H9 (cell line): ENCODE measurements at regions not wholly inside any gene's neighbourhood (a gene's known extent, or its start where the extent isn't known, plus 50 kb on each side); places are given as distances from the start of the nearest gene placed in this dataset.
A peak's percentile ranks its signal among the peaks of the same experiment; 100 is the strongest.

Source experiments
- DNase-seq: peaks from one replicate; pipeline ENCODE4 v3.0.0-alpha.2; 2017
- H2AFZ ChIP-seq: one replicate; pipeline ENCODE4 v1.6.1; 2013; ENCODE audit warnings: mild to moderate bottlenecking, low read length, control low read depth, moderate library complexity
- H2AK5ac ChIP-seq: 2 replicates; pipeline ENCODE4 v1.6.1; 2013; ENCODE audit warnings: low read length, control low read depth, mixed read lengths; ENCODE audit not compliant: insufficient read length
- H2BK120ac ChIP-seq: one replicate; pipeline ENCODE4 v1.6.1; 2013; ENCODE audit warnings: low read depth, mild to moderate bottlenecking, low read length, control low read depth, inconsistent platforms; ENCODE audit not compliant: poor library complexity, severe bottlenecking
- H2BK12ac ChIP-seq: 2 replicates; pipeline ENCODE4 v1.6.1; 2013; ENCODE audit warnings: low read length, control low read depth, mixed read lengths, low read depth; ENCODE audit not compliant: insufficient read length
- H2BK15ac ChIP-seq: 2 replicates; pipeline ENCODE4 v1.6.1; 2013; ENCODE audit warnings: low read depth, low read length, control low read depth
- H2BK20ac ChIP-seq: one replicate; pipeline ENCODE4 v1.6.1; 2013; ENCODE audit warnings: low read depth, mild to moderate bottlenecking, low read length, control low read depth, inconsistent platforms; ENCODE audit not compliant: poor library complexity, severe bottlenecking
- H2BK5ac ChIP-seq: 2 replicates; pipeline ENCODE4 v1.6.1; 2013; ENCODE audit warnings: low read length, control low read depth, mixed read lengths; ENCODE audit not compliant: insufficient read length
- H3K14ac ChIP-seq: 2 replicates; pipeline ENCODE4 v1.6.1; 2013; ENCODE audit warnings: low read length, control low read depth; ENCODE audit not compliant: insufficient read depth
- H3K18ac ChIP-seq: 2 replicates; pipeline ENCODE4 v1.6.1; 2013; ENCODE audit warnings: low read depth, mild to moderate bottlenecking, mixed read lengths, low read length, control low read depth; ENCODE audit not compliant: insufficient read length
- H3K23ac ChIP-seq: 2 replicates; pipeline ENCODE4 v1.6.1; 2013; ENCODE audit warnings: low read length, control low read depth, mixed read lengths, low read depth; ENCODE audit not compliant: insufficient read length
- H3K23me2 ChIP-seq: 2 replicates; pipeline ENCODE4 v1.6.1; 2013; ENCODE audit warnings: low read depth, mild to moderate bottlenecking, mixed read lengths, low read length, control low read depth; ENCODE audit not compliant: insufficient read length, poor library complexity, severe bottlenecking
- H3K27ac ChIP-seq: 2 replicates; pipeline ENCODE4 v1.5.1; 2013; ENCODE audit warnings: low read length, control low read depth, mixed read lengths, low read depth; ENCODE audit not compliant: insufficient read length
- H3K27me3 ChIP-seq: 2 replicates; pipeline ENCODE4 v1.6.1; 2013; ENCODE audit warnings: low read length, control low read depth, inconsistent platforms; ENCODE audit not compliant: insufficient read depth
- H3K4ac ChIP-seq: 2 replicates; pipeline ENCODE4 v1.6.1; 2013; ENCODE audit warnings: low read depth, mild to moderate bottlenecking, control low read depth, inconsistent platforms, low read length, moderate library complexity
- H3K4me1 ChIP-seq: 2 replicates; pipeline ENCODE4 v1.6.1; 2013; ENCODE audit warnings: low read length, control low read depth, inconsistent platforms; ENCODE audit not compliant: insufficient read depth
- H3K4me2 ChIP-seq: 2 replicates; pipeline ENCODE4 v1.6.1; 2013; ENCODE audit warnings: low read length, control low read depth, mixed read lengths; ENCODE audit not compliant: insufficient read length, insufficient read depth
- H3K56ac ChIP-seq: 2 replicates; pipeline ENCODE4 v1.6.1; 2013; ENCODE audit warnings: low read depth, mild to moderate bottlenecking, mixed read lengths, low read length, control low read depth; ENCODE audit not compliant: insufficient read length
- H3K79me1 ChIP-seq: 2 replicates; pipeline ENCODE4 v1.6.1; 2013; ENCODE audit warnings: low read depth, mild to moderate bottlenecking, moderate library complexity, low read length, control low read depth, inconsistent platforms; ENCODE audit not compliant: insufficient read depth, poor library complexity, severe bottlenecking
- H3K79me2 ChIP-seq: 2 replicates; pipeline ENCODE4 v1.6.1; 2013; ENCODE audit warnings: low read length, control low read depth, inconsistent platforms; ENCODE audit not compliant: insufficient read depth
- H3K9ac ChIP-seq: 2 replicates; pipeline ENCODE4 v1.6.1; 2013; ENCODE audit warnings: low read length, control low read depth, mixed read lengths; ENCODE audit not compliant: insufficient read length; ENCODE audit errors: extremely low read depth
- H3K9me3 ChIP-seq: one replicate; pipeline ENCODE4 v1.6.1; 2013; ENCODE audit warnings: low read depth, low read length, inconsistent platforms; ENCODE audit not compliant: control insufficient read depth
- H3T11ph ChIP-seq: one replicate; pipeline ENCODE4 v1.6.1; 2013; ENCODE audit warnings: mild to moderate bottlenecking, low read length, control low read depth, inconsistent platforms
- H4K20me1 ChIP-seq: one replicate; pipeline ENCODE4 v1.6.1; 2013; ENCODE audit not compliant: control insufficient read depth, insufficient read length, insufficient read depth
- H4K5ac ChIP-seq: 2 replicates; pipeline ENCODE4 v1.6.1; 2013; ENCODE audit warnings: low read depth, mild to moderate bottlenecking, mixed read lengths, low read length, control low read depth; ENCODE audit not compliant: insufficient read length
- H4K8ac ChIP-seq: replicated peaks from 2 replicates; pipeline ENCODE4 v1.6.1; 2013; ENCODE audit warnings: low read length, control low read depth, mixed read lengths, low read depth; ENCODE audit not compliant: insufficient read length
- H4K91ac ChIP-seq: 2 replicates; pipeline ENCODE4 v1.6.1; 2013; ENCODE audit warnings: low read depth, mild to moderate bottlenecking, moderate library complexity, mixed read lengths, low read length, control low read depth; ENCODE audit not compliant: insufficient read length
- H3K27ac Mint-ChIP-seq, 3 experiments: 2 replicates in 2 of 3; 3 replicates in 1 of 3; pipeline ENCODE4 v1.8.0; 2020 to 2021; ENCODE audit warnings: mixed read lengths in 3 of 3, mild to moderate bottlenecking in 1 of 3, moderate library complexity in 1 of 3
- H3K27me3 Mint-ChIP-seq: 2 replicates; pipeline ENCODE4 v1.8.0; 2021; ENCODE audit warnings: low read depth, mild to moderate bottlenecking, moderate library complexity, mixed read lengths
- H3K36me3 Mint-ChIP-seq, 3 experiments: 2 replicates in 2 of 3; 3 replicates in 1 of 3; pipeline ENCODE4 v1.8.0; 2020 to 2021; ENCODE audit warnings: low read depth in 3 of 3, mixed read lengths in 3 of 3; ENCODE audit not compliant: insufficient read depth in 1 of 3
- H3K4me1 Mint-ChIP-seq, 2 experiments: 2 replicates each; pipeline ENCODE4 v1.8.0; 2020; ENCODE audit warnings: mixed read lengths in 2 of 2
- H3K4me3 Mint-ChIP-seq, 2 experiments: 2 replicates in 1 of 2; 3 replicates in 1 of 2; pipeline ENCODE4 v1.8.0; 2020 to 2021; ENCODE audit warnings: mild to moderate bottlenecking in 2 of 2, mixed read lengths in 2 of 2, moderate library complexity in 1 of 2
- H3K9me3 Mint-ChIP-seq, 2 experiments: 2 replicates in 1 of 2; 3 replicates in 1 of 2; pipeline ENCODE4 v1.8.0; 2020; ENCODE audit warnings: mild to moderate bottlenecking in 2 of 2, mixed read lengths in 2 of 2, moderate library complexity in 1 of 2
- CTCF ChIP-seq: fragments of 200-600 bp; sonication (generic); conservative IDR thresholded peaks from 3 replicates; pipeline ENCODE4 v1.8.0; 2021; ENCODE audit warnings: antibody characterized with exemption, mild to moderate bottlenecking
- WGBS: extraction: QIAGEN DNeasy Blood & Tissue Kit; methylation state at CpG from one replicate; pipeline ENCODE4 v1.1.7; 2013; ENCODE audit warnings: missing lambda C conversion rate, low lambda C conversion rate, mixed read lengths; ENCODE audit not compliant: insufficient read length; ENCODE audit errors: extremely low coverage; 5-methylcytosine and 5-hydroxymethylcytosine counted together

GRCh38 chr7:108628678-108629077 is 59.0 kb downstream of the DNAJB9 start:
- no peaks in the 10 kb centered on the region for H3K79me2 ChIP-seq
- WGBS, result no CpG with 5 or more reads among the region's 3 CpGs
- no peak overlapping the region for H2BK120ac ChIP-seq
- no peak overlapping the region for H4K8ac ChIP-seq
- H3K4me1 ChIP-seq, result no peaks in the 10 kb centered on the region
- no peak overlapping the region for H3K4me3 Mint-ChIP-seq
- peaks cover 0 to 4% of the 10 kb centered on the region in 2 experiments; a peak in 2 of 4 replicates for H3K4me1 Mint-ChIP-seq
- no peak overlapping the region for H2BK12ac ChIP-seq
- no peak overlapping the region for H2AK5ac ChIP-seq
- no peak overlapping the region for H4K91ac ChIP-seq
- no peak overlapping the region for H3K18ac ChIP-seq
- no peaks in the 10 kb centered on the region for H3K36me3 Mint-ChIP-seq
- H2BK20ac ChIP-seq, result no peak overlapping the region
- no peaks in the 10 kb centered on the region for H4K20me1 ChIP-seq
- H3K14ac ChIP-seq, result no peak overlapping the region
- no peaks in the 10 kb centered on the region; a peak in 1 of 5 replicates for H3K9me3 Mint-ChIP-seq
- no peaks in the 10 kb centered on the region; the same call in 1 of the 2 replicates for H3K27me3 Mint-ChIP-seq
- no peak overlapping the region for H2BK5ac ChIP-seq
- no peaks in the 10 kb centered on the region for H3K9me3 ChIP-seq
- no peak overlapping the region for H2BK15ac ChIP-seq
- H3K27ac Mint-ChIP-seq, result 0 out of 7 replicates have a peak overlapping the region, but pooled peaks of 1 of the 3 experiments have one; percentile 15
- H4K5ac ChIP-seq, result no peak overlapping the region
- TF ChIP-seq CTCF, result no peak
- H3K27me3 ChIP-seq, result no peaks in the 10 kb centered on the region
- no peak for DNase-seq
- H3K23me2 ChIP-seq, result no peaks in the 10 kb centered on the region
- no peak overlapping the region for H2AFZ ChIP-seq
- no peak overlapping the region for H3K56ac ChIP-seq
- H3K79me1 ChIP-seq, result no peaks in the 10 kb centered on the region
- H3K27ac ChIP-seq, result no peak overlapping the region
- no peak overlapping the region for H3T11ph ChIP-seq
- H3K4me2 ChIP-seq, result no peak overlapping the region
- H3K4ac ChIP-seq, result no peak overlapping the region
- no peak overlapping the region for H3K23ac ChIP-seq
- no peak overlapping the region for H3K9ac ChIP-seq
